GM19372 (cell line): ENCODE measurements at regions not wholly inside any gene's neighbourhood (a gene's known extent, or its start where the extent isn't known, plus 50 kb on each side); places are given as distances from the start of the nearest gene placed in this dataset.

ENCODE experiments used
- ATAC-seq: cut with Tn5 transposase; IDR thresholded peaks from one replicate; pipeline ENCODE4 v1.9.1; 2021; ENCODE audit warnings: mild to moderate bottlenecking, low read depth, moderate library complexity; ENCODE audit not compliant: unreplicated experiment

DNA sequence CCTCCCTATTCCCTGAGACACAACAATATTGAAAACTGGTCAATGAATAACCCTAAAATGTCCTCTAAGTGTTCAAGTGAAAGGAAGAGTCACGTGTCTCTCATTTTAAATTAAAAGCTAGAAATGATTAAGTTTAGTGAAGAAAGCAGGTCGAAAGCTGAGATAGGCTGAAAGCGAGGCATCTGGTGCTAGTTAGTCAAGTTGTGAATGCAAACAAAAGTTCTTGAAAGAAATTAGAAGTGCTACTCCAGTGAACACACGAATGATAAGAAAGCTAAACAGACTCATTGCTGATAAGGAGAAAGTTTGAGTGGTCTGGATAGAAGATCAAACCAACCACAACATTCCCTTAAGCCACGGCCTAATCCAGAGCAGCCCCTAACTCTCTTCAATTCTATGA lies 99.4 kb upstream of the ZNF507 start:
- ATAC-seq = no peak

DNA sequence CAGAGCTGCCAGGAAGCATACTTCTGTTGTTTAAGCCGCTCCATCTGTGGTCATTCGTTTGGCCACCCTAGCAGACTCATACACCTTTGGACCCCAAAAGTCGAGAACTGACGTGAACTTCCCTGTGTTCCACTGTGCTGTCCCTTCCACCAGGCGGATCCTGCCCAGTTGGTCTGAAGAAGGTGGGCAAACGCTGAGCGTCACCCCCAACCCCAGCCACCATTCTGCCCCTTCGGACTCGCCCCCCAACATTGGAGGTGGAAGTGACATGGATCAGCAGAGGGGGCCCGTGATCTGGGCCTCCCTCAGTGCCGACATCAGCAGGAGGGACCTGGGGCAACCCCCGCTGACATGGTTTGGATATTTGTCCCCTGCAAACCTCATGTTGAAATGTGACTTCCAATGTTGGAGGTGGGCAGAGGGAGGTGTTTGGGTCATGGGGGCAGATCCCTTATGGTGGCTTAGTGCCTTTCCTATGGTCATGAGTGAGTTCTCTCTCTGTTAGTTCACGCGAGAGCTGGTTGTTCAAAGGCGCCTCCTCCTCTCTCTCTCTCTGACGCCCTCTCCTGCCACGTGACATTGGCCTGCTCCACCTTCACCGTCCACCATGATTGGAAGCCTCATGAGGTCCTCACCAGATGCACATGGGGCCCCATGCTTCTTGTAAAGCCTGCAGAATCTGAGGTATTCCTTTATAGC lies 93.6 kb upstream of the ZNF507 start:
- no peak for ATAC-seq

DNA sequence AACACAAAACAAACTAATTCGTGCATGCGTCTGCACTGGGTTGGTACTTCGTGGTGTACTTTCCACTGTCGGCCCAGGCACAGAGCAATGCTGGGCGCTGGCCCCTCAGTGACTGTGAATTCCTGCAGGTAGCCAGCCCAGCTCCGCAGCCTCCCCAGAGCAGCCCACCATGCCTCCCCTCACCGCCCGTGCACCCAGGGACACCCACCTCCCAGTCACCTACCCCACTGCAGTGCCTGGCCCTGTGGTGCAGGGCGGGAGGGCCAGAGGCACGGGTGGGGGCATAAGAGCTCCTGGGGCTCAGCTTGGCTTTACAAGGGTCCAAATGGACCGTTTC lies 93.1 kb upstream of the ZNF507 start:
- no peak for ATAC-seq

DNA sequence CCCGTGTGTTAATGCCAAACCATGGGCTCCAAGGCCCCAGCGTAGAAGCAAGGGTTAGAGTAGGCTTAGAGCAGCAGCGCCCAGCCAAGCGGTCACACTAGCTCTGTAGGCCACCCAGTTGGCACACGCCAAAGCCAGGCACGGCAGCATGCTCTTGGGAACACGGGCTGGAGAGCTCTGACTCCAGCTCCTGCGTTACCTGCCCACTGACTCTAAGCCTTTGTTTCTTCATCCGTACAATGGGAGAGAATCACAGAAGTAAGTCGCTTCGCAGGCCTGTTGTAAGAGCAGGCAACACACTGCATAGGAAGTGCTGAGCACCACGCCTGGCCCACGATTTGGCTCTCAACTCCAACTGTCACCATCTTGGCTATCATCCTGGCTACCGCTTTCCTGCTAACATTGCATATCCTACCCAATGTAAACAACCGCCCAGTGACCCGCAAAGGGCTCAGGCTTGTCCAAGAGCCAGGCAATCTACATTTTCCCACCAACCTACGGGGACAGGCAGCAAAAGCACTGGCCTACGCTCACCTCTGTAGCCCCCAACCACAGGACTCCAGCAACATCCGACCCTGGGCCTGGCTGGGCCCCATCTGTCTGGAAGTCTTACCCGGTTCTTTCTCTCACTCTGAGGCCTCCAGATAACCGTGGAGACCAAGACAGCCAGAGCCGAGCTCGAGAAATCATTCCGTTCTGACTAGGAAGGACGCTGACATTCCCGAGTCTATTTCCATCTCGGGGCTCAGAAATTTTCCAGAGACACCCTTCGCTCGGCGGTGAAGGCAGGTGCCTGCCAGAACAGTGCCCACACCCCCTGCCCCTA lies 91.5 kb upstream of the ZNF507 start:
- no peak for ATAC-seq

DNA sequence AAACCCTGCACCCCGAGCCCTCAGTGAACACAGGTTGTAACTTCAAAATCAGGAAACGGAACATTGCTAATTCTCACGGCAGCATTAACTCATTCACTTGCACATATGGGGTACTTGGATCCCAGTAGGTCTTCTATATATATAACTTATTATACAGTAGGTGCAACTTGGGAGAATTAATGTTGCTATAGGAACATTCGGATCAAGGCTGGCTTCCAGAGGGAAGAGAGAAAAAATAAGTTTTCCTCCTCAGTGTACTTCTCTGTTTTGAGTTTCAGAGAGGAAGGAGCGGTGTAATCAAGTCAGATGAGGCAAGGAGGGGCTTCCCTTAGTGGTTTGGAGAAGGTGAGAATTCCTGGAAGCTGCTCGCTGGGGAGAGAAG lies 90.9 kb upstream of the ZNF507 start:
- no peak for ATAC-seq

DNA sequence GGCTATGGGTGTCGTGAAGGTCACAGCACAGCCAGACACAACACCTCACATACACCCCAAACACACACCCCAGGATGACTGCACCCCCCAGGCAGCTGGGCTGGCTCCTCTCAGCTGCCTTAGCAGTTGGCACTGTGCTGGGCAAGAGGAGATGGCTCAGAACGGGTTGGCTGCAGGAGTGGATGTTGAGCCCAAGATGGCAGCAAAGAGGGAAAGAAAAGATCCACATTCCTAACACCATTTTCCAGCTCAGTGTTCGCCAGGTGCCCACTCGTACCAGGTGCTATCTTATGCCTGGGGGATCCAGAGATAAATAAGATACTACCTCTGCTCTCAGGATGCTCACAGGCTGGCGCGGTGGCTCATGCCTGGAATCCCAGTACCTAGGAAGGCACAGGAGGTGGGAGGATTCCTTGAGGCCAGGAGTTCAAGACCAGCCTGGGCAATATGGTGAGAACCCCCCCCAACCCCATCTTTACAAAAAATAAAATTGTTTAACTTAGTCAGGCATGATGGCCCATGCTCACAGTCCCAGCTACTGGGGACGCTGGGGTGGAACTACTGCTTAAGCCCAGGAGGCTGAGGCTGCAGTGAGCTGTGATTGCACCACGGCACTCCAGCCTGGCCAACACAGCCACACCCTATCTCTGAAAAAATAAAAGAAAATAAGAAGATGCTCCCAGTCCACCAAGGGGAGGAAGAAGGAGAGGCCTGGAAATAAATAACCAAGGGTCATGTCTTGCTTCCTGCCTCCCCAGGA lies 89.7 kb upstream of the ZNF507 start:
- no peak for ATAC-seq

DNA sequence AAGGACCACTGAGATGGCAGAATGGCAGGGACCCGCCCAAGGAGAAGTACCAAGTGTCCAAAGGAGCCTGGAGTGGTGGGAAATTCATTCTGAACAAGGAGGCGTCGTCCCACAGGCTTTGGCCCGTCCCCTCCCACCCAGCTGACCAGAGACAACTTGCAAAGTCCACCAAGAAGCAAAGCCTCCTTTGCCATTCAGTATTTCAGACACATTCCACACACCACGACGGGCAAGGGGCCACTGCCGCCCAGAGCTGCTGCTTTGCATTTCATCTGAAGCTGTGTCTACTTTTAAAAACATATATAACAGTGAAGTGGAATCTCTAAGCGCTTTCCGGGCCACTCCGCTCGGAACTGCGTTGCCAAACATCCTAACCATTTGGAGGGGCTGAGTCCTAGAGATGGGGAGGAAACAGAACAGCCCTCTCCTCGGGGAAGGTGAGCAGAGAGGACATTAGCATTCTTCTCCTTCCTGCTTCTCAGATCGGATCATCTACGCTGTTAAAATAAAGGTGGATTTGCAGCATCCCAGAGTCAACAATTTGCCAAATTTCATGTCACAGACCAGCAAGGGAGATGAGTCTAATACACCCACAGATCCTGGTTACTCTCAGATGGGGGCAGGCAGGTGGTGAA lies 89.0 kb upstream of the ZNF507 start:
- ATAC-seq = no peak

DNA sequence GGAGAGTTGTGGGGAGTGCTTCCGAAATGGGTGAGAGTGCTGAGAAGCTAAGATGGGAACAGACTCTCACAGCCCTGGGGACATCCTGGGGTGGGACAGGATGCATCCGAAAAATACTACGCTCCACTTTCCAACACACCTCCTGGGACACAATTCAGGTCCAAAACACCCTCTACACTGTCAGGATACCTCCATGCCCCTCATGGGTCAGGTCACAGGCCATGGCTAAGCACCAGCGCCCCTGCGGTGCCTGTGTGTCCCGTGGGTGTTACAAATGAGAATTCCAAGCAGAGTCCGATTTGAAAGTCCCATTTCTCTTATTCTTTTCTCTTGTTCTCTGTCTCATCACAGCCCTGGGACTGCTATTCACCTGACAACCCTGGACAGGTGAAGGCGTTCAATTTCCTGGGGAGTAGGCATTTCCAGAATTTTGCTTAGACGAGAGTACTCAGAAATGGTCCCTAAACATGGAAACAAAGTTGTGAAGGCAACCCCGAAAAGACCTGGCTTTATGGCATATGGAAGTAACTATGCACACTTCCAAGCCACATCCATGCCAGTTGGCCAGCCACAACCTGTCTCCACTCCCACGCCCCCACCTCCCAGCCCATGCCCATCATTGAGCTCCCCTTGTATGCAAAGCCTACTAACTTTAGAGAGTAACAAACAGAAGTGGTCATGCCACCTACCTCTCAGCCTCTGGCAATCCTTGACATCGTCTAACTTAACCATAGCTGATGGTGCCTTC lies 87.9 kb upstream of the ZNF507 start:
- ATAC-seq = no peak

DNA sequence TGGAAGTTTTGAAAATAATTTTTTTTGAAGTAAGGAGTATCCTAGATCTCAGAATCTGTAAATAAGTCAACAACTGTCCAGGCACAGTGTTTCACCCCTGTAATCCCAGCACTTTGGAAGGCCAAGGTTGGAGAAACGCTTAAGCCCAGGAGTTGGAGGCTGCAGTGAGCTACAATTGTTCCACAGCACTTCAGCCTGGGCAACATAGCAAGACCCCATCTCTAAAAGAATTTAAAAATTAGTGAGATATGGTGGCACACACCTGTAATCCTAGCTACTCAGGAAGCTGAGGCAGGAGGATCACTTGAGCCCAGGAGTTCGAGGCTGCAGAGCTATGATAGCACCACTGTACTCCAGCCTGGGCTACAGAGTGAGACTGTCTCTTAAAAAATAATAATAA lies 87.2 kb upstream of the ZNF507 start:
- no peak for ATAC-seq

DNA sequence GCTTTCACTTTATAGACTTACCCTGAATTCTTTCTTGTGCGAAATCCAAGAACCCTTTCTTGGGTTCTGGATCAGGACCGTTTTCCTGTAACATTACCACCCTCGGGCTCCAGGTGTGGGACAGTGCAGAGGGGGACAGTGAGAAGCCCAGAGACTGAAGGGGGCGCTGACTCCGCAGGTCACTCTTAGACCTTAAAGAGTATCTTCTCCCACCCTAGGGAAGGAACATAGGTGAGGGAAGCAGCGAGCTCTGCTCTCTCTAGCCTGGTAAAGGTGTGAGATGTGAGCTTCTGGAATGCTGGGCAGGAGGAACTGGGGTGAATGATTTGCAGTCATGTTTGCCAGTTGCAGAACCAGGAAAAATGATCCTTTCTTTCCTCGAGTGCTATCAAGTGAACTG lies 80.8 kb upstream of the ZNF507 start:
- ATAC-seq = no peak

DNA sequence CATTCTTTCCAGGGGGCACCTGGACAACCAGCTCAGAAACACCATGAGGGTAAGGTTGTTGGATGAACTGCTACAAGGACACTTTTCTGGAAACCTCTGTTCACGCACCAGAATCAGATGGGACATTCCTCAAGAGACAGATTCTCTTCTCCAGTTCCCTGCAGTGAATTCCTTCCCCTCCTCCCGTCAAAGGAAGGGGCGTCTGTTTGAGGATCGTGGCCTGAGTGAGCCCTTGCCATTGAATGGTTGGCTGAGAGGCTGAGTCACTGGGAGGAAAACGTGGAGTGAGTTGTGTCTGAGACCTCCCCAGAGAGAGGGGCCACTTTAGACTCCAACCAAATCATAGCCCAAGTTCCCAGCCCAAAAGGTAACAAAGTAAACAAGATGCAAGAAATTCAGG lies 79.4 kb upstream of the ZNF507 start:
- no peak for ATAC-seq

DNA sequence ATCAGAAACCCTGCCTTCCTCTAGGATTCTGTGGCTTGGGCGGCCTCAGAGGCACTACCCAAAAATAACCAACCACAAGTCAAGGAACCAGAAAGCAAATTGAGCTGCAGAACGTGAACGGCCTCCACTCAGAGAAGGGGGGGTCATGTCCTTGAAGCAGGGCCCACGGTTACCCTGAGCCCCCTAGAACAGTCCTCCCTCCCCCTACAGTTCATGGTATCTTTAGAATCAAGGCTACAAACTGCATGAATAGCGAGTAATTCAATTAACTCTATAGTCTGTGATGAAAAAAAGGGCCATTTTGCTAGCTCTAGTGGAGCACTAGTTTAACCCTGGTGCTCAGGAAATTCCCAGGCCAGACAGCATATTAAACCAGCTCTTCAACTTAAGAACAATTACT lies 79.0 kb upstream of the ZNF507 start:
- ATAC-seq = no peak

DNA sequence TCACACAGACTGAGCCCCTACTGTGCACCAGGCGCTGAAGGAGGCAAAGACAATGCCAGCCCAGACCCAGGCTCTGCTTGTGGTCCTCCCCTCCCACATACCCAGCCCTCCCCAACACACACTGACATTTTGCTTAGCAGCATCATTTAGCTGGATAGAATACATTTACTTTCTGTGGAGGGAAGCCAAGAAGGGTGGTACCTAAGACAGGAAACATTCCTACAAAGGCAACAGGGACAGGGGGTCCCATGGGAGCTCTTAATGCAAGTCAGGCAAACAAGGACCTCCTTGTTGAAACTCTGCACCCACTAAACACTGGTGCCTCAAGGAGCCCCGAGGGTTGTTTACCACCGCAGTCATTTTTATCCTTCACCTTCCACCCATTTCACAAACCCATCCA lies 77.0 kb upstream of the ZNF507 start:
- ATAC-seq = no peak

DNA sequence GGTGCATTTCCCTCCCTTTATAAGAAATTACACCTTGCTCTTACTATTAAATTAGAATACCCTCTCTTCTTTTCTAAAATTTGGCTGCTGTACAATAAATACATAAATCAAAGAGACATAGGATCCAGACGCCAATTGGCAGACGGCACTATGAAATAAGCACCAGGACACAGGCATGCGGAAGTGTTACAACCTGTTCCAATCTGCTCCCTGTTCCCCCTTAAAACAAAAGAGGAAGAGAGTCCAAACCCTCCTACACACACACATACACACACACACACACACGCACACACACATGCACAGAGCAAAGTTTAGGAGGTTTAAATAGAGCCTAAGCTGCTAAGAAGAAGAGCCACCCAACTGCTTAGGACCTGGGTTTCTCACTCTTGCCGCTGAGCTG lies 75.6 kb upstream of the ZNF507 start:
- no peak for ATAC-seq

DNA sequence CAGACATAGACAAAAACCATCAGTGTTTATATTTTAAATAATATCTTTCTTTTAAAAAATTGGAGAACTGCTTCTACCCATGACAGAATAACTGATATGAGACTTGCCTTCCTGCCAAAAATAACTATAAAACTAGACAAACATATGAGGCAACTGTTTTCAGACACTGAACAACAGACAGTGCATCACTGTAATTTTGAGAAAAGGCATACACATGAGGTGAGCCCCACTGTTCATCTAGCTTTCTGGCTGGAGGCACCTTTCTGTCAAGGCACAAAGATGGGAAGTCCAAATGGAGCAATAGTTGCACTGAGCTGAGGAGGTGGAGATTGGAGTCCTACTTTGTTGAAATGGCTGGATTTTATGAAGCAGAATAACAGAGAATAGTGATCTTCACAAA lies 71.9 kb upstream of the ZNF507 start:
- ATAC-seq = no peak

DNA sequence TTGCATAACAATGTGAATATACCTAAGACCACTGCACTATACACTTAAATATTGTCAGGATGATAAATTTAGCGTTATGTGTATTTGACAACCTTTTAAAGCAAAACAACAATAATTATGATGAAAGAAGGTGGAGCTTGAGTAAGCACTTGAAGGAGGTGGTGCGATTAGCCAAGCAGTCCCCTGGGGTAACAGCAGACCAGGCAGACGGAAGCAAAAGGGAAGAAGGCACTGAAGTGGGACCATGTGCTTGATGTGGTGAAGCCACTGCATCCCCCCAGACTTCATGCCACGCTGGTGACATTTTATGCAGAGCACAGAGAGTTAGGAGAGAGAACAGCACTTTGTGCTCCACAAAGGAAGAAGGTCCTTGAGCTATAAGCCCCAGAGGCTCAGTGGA lies 58.3 kb upstream of the ZNF507 start:
- ATAC-seq = no peak

DNA sequence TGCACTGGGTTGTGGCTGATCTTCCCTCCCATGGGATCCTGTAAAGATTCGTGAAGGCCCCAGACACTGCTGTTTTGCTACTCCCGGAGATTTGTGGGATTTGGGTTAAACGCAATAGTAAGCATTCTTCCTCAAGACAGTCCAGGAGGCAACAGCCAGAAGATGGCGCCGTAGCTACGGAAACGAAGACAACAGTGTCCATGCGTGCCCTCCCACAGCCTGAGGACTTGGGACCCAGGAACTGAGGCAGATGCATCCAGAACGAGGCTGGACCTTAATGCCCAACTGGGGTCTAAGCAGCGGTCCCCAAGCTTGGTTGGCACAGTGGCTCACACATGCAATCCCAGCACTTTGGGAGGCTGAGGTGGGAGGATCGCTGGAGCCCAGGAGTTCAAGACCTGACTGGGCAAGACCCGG lies 57.6 kb upstream of the ZNF507 start:
- no peak for ATAC-seq

DNA sequence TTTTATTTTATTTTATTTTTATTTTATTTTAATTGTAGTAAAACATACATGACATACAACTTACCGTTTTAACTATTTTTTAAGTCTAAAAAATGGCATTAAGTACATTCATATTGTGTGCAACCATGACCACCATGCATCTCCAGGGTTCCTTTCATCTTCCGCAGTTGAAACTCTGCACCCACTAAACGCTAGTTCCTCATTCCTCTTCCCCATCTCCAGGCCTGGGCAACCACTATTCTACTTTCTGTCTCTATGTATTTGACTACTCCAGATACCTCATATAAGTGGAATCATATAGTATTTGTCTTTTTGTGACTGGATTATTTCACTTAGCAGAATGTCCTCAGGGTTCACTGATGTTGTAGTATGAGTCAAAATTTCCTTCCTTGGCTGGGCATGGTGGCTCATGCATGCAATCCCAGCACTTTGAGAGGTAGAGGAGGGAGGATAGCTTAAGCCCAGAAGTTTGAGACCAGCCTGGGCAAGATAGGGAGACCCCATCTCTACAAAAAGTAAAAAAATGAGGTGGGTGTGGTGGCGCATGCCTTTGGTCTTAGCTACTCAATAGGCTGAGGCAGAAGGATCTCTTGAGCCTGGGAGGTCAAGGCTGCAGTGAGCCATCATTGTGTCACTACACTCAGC lies 55.7 kb upstream of the ZNF507 start:
- no peak for ATAC-seq

DNA sequence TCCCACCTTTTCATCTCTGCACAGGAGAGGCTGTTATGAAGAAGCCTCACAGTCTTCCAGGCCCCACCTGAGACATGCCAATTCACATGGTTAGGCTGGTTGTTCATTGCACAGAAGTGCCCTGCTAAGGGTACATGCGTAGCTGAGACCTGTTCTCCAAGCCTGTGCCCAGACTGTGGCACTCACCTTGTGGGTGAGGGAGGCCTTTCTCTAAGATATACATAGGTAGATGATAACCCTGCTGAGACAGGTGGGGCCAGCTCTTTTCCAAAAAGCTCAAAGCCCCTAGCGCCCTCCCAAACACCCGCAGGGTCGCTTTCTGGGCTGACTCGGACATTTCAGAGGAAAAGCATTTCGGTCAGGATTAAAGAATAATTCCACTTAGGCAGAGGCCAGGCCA lies 53.5 kb upstream of the ZNF507 start:
- no peak for ATAC-seq

DNA sequence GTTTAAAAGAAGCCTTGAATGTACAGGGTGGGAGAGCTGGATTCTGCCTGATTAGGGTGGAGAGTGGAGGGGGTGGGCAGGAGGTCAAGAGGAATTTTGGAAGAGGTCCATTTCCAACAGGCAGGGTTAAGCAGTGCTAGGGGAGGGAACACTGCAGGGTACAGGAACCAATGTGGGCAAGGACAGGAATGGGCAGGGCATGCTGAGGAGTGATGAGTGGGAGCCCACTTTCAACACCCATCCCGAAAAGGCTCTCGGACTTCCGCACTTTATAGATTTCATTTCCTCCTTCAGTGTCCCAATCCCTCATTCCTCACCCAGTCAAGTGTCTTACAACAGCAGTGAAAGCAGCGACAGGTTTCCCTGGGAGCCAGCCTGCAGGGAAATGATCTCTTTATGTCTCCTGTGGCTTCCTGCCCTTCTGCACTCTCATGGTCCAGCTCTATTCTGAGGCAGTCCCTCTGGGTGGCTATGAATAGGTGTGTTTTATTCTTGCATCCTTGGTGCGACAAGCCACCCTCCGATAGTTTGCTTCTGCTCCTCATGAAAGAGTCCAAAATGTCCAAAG lies 50.5 kb upstream of the ZNF507 start:
- ATAC-seq = no peak
